ENCODE measurements at regions not wholly inside any gene's neighbourhood (a gene's known extent, or its start where the extent isn't known, plus 50 kb on each side); places are given as distances from the start of the nearest gene placed in this dataset.

GRCh38 chr10:47107007-47107747 is 192.8 kb upstream of the GDF10 start:
- DNase-seq = no peak

DNA sequence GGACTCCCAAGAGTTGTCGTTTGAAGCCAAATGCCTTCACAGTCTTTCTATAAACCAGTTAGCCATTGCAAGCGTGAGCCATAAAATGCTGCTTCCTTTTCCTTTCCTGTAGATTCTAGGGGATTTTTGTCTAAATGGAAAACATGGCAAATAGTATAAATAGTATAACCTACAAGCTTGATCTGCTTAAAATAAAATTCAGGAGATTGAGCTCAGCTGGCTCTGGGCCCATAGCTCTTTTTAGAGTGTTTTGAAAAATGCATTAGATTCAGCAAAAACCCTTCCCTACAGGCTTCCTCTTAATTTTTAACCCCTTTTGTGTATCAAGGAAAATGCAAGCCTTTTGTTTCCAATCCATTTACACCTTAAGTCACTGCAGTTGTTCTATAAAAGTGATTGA is 190.1 kb upstream of the GDF10 start:
- DNase-seq = no peak

DNA sequence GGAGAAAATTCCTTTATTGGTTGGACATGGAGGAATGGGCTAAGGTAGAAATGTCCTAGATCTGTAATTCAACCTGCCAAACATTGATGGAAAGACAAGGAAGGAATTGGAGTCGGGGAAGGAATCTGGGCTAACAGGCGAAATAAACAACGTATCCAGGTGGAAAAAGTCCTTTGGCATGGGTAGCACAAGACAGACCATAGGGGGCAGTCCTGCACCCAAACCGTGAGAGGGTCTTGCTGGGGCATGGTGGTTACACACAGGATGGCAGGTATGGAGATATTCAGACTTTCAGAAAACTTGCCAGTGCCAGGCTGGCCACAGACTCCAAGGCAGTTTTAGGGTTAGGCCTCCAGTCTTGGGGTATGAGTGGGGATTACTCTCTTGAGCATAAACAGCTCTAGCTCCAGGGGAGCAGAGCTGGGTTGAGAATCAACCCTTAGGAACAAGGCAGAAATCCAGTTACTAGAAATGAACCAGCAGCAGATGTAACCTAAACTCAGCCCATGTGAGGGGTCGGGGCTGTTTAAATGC is 188.6 kb upstream of the GDF10 start:
- DNase-seq = no peak

DNA sequence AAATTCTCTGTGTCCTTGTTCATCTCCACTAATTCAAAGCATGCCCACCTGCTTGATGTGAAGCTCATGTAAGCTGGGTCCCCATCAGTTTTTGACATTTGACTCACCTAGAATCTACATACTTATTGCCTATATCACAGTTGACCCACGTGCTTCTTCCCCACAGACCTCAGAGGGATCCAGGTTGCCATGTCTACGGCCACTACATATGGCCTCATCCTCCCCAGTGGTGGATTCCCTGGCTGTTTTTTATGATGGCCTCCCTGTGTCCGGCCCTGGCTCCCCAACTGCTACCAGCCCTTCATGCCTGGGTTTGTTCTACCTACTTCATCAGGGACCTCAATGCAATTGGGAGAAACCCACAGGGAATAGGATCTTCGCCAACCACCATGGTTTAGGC is 187.4 kb upstream of the GDF10 start:
- DNase-seq = no peak

- no peak for DNase-seq
Measured at GRCh38 chr10:47113907-47114500, 186.0 kb upstream of the GDF10 start.

- no peak for DNase-seq
Measured at GRCh38 chr10:47114680-47115186, 185.3 kb upstream of the GDF10 start.

DNA sequence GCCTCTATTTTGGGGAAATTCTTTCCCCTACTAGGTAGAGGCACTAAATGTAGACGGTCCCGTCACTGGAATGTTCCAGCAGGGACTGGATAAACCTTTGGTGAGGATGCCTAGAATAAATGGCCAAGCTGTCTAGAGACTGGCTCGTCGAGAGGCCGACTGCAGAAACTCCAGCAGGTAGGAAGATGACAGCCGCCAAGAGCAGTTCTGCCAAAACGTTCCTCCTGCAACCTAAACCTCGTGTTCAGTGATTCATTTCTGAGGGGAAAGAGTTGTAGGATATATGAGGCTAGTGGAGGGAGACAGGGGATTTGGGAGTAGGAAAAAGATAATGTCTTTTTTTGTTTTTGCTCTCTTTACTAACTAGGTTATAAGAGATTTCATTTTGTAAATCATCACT is 184.7 kb upstream of the GDF10 start:
- DNase-seq = no peak

DNA sequence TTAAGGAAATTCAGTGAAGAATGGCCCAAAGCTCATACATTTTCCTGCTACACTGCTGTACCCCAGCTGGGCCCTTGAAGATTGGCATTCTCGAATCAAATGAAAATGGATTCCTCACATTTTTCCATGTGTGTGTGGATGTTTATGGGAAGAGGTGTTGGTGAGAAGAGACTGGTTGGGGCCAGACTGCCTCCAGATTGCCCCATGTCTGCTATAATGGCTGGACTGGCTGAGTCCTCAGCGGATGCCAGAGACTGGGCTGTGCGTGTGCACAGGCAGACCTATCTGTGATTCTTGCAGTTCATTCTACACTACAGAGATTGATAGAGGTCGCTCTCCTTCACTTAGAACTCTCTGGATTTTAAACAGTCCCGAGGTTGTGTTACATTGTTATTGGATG is 183.6 kb upstream of the GDF10 start:
- no peak for DNase-seq

DNA sequence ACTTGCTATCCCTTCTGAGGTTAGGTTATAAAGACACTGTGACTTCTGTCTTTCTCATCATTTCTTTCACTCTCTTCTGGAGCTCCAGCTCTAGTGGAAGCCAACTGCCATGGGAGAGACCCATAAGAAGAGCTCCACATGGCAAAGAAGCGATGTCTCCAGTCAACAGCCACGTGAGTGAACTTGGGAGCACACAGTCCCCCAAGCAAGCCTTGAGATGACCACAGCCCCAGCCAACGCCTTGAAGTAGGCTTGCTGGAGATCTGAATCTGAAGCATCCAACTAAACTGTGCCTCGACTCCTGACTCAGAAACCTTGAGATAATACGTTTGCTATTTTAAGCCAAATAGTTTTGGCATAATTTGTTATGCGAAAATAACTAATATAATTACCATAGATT is 181.7 kb upstream of the GDF10 start:
- no peak for DNase-seq

DNA sequence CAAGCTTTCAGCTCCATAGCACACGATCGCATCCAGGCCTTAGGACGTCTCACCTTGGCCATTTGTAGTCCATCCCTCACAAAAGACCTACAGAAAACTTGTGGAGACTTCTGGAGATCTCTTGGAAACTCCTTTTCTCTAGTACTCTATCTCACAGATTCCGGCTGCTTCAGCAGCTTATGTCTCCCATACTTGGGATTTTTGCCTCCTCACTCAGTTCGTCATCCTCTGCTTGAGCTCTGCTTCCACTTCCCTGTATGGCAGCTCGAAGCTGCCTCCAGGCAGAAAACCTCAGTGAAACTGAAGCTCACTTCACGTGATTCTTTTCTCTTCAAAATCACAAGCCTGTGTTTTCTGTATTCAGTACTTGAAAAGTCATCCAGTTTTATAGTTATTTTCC is 178.7 kb upstream of the GDF10 start:
- DNase-seq = no peak

GRCh38 chr10:47123716-47124288 is 176.2 kb upstream of the GDF10 start:
- DNase-seq = no peak

DNA sequence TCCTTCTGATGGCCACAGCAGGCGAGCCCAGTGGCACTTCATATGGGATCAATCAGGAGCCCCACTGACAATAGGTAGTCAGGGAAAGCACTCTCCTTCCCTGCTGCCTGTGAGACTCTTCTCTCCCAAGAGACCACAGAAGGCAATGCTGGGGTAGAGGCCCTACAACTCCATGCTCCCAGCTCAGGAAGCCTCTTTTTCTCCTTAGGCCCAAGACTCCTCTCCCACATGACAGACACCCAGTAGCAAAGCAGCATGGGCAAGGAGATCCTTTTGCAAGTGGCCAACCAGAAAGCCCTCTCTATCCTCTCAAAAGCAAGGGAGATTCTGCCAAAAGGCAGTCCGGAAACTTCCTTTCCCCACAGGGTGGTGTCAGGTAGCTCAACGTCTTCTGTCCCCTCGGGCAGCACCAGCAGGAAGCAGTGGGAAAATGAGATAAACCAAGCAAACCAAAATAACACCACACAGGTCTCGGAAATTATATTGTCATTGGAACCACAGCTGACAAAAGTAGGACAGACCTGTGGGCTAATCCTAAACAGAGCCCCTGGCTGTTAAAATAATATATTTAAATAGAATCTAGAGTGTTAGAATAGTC is 172.7 kb upstream of the GDF10 start:
- DNase-seq = no peak

- no peak for DNase-seq
Measured at GRCh38 chr10:47130491-47130890, 169.5 kb upstream of the GDF10 start.

- DNase-seq = no peak
Measured at GRCh38 chr10:47133871-47134570, 166.0 kb upstream of the GDF10 start.

- no peak for DNase-seq
Measured at GRCh38 chr10:47136866-47137265, 163.1 kb upstream of the GDF10 start.

DNA sequence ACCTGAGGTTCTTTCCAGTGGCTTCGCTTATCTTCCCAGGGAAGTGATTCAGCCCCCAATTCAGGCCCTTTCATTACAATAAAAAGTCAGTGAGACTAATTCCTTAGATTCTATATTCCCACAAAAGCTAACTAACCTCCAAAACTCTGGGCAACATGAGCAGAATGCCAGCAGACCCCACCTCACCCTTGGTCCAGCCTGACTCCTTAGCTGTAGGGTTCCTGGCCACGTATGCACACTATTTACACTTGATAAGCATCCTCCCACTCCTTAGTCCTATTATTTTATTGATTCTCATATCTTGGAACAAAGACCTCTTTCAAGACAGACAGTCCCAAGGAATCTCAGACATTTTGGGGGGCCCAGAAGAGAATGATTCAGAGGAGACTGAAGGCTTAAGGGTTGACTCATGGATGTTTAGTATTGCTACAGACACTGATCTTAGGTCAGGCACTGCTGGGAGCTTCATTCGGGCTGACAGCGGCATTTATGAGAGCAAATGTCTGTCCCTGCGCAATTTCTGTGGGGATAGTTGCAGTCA is 162.6 kb upstream of the GDF10 start:
- no peak for DNase-seq

- DNase-seq = no peak
Measured at GRCh38 chr10:47139121-47139520, 160.9 kb upstream of the GDF10 start.

GRCh38 chr10:47140761-47141348 is 159.1 kb upstream of the GDF10 start:
- DNase-seq = no peak

- no peak for DNase-seq
Measured at GRCh38 chr10:47141349-47141748, 158.6 kb upstream of the GDF10 start.

DNA sequence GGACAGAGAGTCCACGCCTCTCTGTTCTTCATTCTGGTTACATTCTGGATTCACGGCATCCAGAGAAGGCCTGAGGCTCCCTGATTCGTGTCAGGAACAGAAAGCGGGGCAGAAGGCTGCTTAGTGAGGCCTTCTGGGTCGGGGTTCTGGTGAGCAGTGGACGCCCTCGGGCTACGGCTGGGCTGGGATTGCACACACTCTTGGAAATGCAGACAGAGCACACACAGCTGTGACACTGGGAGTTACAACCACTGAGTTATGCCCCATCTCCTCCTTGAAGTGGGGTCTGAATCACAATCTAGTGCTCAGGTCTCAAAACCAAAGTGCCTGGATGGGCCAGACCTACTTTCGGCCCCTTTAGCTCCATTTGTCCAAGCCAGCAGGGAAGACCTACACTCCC is 156.9 kb upstream of the GDF10 start:
- no peak for DNase-seq

DNA sequence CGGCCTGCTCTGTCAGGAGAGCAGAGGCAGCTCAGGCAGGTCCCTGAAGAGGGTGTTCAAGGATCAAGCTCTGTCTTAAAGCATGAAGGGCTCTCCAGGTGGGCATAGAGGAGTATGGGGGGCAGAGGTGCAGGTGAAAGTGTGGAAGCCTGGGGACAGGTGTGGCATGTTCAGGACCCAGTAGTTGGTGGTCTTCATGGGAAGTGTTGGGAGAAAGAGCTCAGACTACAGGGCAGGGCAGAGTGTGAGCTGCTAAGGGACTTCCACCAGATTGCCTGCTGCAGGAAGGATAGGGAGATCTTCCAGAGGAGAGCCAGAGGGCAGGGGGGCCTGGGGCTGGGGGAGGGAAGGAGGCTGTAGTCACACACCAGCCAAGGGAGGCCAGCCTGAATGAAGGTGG is 156.5 kb upstream of the GDF10 start:
- no peak for DNase-seq

GRCh38 chr10:47144525-47144924 is 155.5 kb upstream of the GDF10 start:
- no peak for DNase-seq
